ENCODE measurements at regions not wholly inside any gene's neighbourhood (a gene's known extent, or its start where the extent isn't known, plus 50 kb on each side); places are given as distances from the start of the nearest gene placed in this dataset.

DNA sequence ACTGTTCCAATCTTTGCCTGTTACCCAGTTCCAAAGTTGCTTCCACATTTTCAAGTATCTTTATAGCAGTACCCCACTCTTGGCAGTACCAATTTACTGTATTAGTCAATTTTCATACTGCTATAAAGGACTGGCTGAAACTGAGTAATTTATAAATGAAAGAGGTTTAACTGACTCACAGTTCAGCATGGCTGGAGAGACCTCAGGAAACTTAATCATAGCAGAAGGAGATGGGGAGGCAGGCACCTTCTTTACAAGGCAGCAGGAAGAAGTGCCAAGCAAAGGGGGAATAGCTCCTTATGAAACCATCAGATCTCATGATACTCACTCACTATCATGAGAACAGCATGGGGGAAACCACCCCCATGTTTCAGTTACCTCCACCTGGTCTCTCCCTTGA, 215.0 kb downstream of the SNAPC1 start:
- Histone ChIP-seq H3K27ac (ENCODE audit: low read depth in 1 of 2, low read length in 1 of 2) (no peak overlapping the region), H3K9ac (ENCODE audit: insufficient read depth in 1 of 2, low read length in 2 of 2) (no peak overlapping the region), H3K9me3 (ENCODE audit: control insufficient read depth in 4 of 4, insufficient read depth in 3 of 4, low read length in 3 of 4) (peaks cover 0 to 6% (median 2%) of the 10 kb centered on the region in 4 donors), H3K4me3 (no peak overlapping the region), H3K27me3 (ENCODE audit: control insufficient read depth in 3 of 3, insufficient read depth in 3 of 3, low read length in 2 of 3) (no peaks in the 10 kb centered on the region), H3K36me3 (ENCODE audit: control insufficient read depth in 4 of 4, insufficient read depth in 4 of 4, low read length in 4 of 4) (no peaks in the 10 kb centered on the region), H3K4me1 (ENCODE audit: control insufficient read depth in 5 of 5, insufficient read depth in 5 of 5, low read length in 5 of 5) (no peaks in the 10 kb centered on the region)
- DNase-seq, result no peak
- TF ChIP-seq, protein P1, sequence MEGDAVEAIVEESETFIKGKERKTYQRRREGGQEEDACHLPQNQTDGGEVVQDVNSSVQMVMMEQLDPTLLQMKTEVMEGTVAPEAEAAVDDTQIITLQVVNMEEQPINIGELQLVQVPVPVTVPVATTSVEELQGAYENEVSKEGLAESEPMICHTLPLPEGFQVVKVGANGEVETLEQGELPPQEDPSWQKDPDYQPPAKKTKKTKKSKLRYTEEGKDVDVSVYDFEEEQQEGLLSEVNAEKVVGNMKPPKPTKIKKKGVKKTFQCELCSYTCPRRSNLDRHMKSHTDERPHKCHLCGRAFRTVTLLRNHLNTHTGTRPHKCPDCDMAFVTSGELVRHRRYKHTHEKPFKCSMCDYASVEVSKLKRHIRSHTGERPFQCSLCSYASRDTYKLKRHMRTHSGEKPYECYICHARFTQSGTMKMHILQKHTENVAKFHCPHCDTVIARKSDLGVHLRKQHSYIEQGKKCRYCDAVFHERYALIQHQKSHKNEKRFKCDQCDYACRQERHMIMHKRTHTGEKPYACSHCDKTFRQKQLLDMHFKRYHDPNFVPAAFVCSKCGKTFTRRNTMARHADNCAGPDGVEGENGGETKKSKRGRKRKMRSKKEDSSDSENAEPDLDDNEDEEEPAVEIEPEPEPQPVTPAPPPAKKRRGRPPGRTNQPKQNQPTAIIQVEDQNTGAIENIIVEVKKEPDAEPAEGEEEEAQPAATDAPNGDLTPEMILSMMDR (IDR thresholded peaks at IDR 0.05; ENCODE audit: control extremely low read depth, extremely low read depth), result no peak
- no peak for ATAC-seq (ENCODE audit: insufficient read depth, low FRiP score)

DNA sequence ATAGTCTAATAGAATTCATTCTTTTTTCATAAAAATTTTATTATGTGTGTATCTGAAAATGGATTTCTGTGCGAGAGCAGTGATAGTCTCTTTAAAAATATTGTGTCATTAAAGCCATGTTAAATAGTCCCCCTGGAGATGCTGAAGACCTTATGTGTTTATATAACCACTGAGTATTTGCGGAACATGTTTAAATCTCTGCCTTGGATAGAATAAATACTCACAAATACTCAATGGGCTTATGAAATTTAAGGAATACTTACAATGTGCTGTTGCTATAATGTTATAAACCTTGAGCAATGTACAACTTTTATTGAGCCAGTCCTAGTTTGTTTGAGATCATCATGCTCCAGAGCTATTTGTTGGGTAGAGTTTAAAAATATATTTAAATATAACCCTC, 226.0 kb downstream of the SNAPC1 start:
- no peaks in the 10 kb centered on the region for H3K4me1 ChIP-seq (ENCODE audit: control insufficient read depth in 5 of 5, insufficient read depth in 5 of 5, low read length in 5 of 5)
- TF ChIP-seq, protein P1 (IDR thresholded peaks at IDR 0.05; ENCODE audit: control extremely low read depth, extremely low read depth), result no peak
- no peaks in the 10 kb centered on the region for H3K27me3 ChIP-seq (ENCODE audit: control insufficient read depth in 3 of 3, insufficient read depth in 3 of 3, low read length in 2 of 3)
- ATAC-seq (ENCODE audit: insufficient read depth, low FRiP score) (no peak), DNase-seq (no peak)
- no peaks in the 10 kb centered on the region for H3K36me3 ChIP-seq (ENCODE audit: control insufficient read depth in 4 of 4, insufficient read depth in 4 of 4, low read length in 4 of 4)
- H3K9me3 ChIP-seq (ENCODE audit: control insufficient read depth in 4 of 4, insufficient read depth in 3 of 4, low read length in 3 of 4), result no peaks in the 10 kb centered on the region
- H3K27ac ChIP-seq (ENCODE audit: low read depth in 1 of 2, low read length in 1 of 2), result no peak overlapping the region
- no peak overlapping the region for H3K4me3 ChIP-seq
- 82 to 91% methylated on average over 2 of the region's 2 CpGs for WGBS, 2 donors
- H3K9ac ChIP-seq (ENCODE audit: insufficient read depth in 1 of 2, low read length in 2 of 2), result no peak overlapping the region

DNA sequence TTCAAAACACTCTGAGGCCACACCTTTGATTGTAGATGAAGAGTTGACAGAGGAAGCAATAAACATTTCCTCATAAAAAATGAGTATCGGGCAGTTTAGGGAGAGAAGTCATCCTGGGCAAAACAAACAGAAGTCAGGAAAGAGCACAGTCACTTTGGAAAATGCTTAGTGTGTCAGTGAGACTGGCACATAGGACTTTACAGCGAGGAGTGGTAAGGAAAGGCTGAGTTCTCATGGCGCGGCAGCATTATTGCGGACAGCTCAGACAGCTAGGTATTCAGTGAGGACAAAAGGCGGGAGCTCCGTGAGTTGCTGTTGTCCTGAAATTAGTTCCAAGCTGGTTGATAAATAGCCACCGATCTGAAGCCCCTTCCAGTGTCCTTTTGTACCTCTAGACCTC, 229.9 kb downstream of the SNAPC1 start:
- ATAC-seq (ENCODE audit: insufficient read depth, low FRiP score) (no peak), DNase-seq (no peak)
- Histone ChIP-seq H3K9ac (ENCODE audit: insufficient read depth in 1 of 2, low read length in 2 of 2) (no peak overlapping the region), H3K36me3 (ENCODE audit: control insufficient read depth in 4 of 4, insufficient read depth in 4 of 4, low read length in 4 of 4) (no peaks in the 10 kb centered on the region), H3K9me3 (ENCODE audit: control insufficient read depth in 4 of 4, insufficient read depth in 3 of 4, low read length in 3 of 4) (no peaks in the 10 kb centered on the region), H3K27ac (ENCODE audit: low read depth in 1 of 2, low read length in 1 of 2) (no peak overlapping the region), H3K4me3 (no peak overlapping the region), H3K4me1 (ENCODE audit: control insufficient read depth in 5 of 5, insufficient read depth in 5 of 5, low read length in 5 of 5) (no peaks in the 10 kb centered on the region), H3K27me3 (ENCODE audit: control insufficient read depth in 3 of 3, insufficient read depth in 3 of 3, low read length in 2 of 3) (no peaks in the 10 kb centered on the region)
- 82 to 85% methylated on average over 8 of the region's 8 CpGs for WGBS, 2 donors
- TF ChIP-seq, protein P1 (IDR thresholded peaks at IDR 0.05; ENCODE audit: control extremely low read depth, extremely low read depth), result no peak

DNA sequence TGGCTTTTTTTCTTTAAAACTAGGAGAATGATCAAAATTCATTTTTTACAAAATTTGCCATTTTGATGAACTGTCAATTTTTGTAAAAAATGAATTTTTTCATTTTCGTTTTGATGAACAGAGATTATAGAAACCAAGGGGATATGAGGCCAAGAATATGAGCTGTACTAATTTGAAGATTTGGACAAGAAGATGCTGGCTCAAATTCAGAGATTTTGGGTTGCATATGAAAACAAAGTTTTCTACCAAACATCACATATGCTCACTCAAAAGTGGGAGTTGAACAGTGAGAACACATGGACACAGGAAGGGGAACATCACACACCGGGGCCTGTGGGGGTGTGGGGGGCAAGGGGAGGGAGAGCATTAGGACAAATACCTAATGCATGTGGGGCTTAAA, 230.7 kb downstream of the SNAPC1 start:
- Histone ChIP-seq H3K4me3 (no peak overlapping the region), H3K27me3 (ENCODE audit: control insufficient read depth in 3 of 3, insufficient read depth in 3 of 3, low read length in 2 of 3) (no peaks in the 10 kb centered on the region), H3K9me3 (ENCODE audit: control insufficient read depth in 4 of 4, insufficient read depth in 3 of 4, low read length in 3 of 4) (no peaks in the 10 kb centered on the region), H3K4me1 (ENCODE audit: control insufficient read depth in 5 of 5, insufficient read depth in 5 of 5, low read length in 5 of 5) (no peaks in the 10 kb centered on the region), H3K27ac (ENCODE audit: low read depth in 1 of 2, low read length in 1 of 2) (no peak overlapping the region), H3K9ac (ENCODE audit: insufficient read depth in 1 of 2, low read length in 2 of 2) (no peak overlapping the region), H3K36me3 (ENCODE audit: control insufficient read depth in 4 of 4, insufficient read depth in 4 of 4, low read length in 4 of 4) (no peaks in the 10 kb centered on the region)
- ATAC-seq (ENCODE audit: insufficient read depth, low FRiP score) (no peak), DNase-seq (no peak)
- 67 to 74% methylated on average over 2 of the region's 2 CpGs for WGBS, 2 donors
- TF ChIP-seq, protein P1 (IDR thresholded peaks at IDR 0.05; ENCODE audit: control extremely low read depth, extremely low read depth), result no peak
